ENCODE measurements at regions not wholly inside any gene's neighbourhood (a gene's known extent, or its start where the extent isn't known, plus 50 kb on each side); places are given as distances from the start of the nearest gene placed in this dataset.

DNA sequence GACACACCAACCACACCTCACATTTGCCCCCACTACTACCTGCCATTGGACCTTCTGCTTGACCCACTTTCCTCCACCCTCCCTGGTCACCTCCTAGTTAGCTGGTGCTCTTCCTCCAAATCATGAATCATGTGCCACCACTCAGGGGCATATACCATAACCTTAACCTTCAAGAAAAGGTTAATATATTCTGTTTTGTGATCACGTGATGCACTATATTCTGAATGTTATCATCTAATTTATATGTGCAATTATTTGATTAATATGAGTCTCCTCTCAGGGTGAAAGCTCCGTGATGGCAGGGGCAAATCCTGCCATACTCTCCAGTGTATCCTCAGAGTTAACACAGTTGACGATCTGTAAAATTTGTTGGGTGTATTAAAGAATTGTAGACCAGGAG lies 635.5 kb downstream of the XPNPEP1 start:
- TF ChIP-seq POLR2A (IDR thresholded peaks at IDR 0.05) (no peak), POLR2AphosphoS5 (IDR thresholded peaks at IDR 0.05) (no peak), EP300 (IDR thresholded peaks at IDR 0.05) (no peak)
- TF ChIP-seq, protein P1, sequence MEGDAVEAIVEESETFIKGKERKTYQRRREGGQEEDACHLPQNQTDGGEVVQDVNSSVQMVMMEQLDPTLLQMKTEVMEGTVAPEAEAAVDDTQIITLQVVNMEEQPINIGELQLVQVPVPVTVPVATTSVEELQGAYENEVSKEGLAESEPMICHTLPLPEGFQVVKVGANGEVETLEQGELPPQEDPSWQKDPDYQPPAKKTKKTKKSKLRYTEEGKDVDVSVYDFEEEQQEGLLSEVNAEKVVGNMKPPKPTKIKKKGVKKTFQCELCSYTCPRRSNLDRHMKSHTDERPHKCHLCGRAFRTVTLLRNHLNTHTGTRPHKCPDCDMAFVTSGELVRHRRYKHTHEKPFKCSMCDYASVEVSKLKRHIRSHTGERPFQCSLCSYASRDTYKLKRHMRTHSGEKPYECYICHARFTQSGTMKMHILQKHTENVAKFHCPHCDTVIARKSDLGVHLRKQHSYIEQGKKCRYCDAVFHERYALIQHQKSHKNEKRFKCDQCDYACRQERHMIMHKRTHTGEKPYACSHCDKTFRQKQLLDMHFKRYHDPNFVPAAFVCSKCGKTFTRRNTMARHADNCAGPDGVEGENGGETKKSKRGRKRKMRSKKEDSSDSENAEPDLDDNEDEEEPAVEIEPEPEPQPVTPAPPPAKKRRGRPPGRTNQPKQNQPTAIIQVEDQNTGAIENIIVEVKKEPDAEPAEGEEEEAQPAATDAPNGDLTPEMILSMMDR (IDR thresholded peaks at IDR 0.05), result no peak
